HG03378 (cell line): ENCODE measurements at regions not wholly inside any gene's neighbourhood (a gene's known extent, or its start where the extent isn't known, plus 50 kb on each side); places are given as distances from the start of the nearest gene placed in this dataset.
"Not testable (repeated sequence)": the region's sequence is repeated elsewhere in the genome, so short reads cannot be mapped to it uniquely, and the experiment has no call there.

Source experiments
- ATAC-seq: cut with Tn5 transposase; IDR thresholded peaks from one replicate; pipeline ENCODE4 v1.9.1; 2021; ENCODE audit warnings: mild to moderate bottlenecking, moderate library complexity; ENCODE audit not compliant: unreplicated experiment

DNA sequence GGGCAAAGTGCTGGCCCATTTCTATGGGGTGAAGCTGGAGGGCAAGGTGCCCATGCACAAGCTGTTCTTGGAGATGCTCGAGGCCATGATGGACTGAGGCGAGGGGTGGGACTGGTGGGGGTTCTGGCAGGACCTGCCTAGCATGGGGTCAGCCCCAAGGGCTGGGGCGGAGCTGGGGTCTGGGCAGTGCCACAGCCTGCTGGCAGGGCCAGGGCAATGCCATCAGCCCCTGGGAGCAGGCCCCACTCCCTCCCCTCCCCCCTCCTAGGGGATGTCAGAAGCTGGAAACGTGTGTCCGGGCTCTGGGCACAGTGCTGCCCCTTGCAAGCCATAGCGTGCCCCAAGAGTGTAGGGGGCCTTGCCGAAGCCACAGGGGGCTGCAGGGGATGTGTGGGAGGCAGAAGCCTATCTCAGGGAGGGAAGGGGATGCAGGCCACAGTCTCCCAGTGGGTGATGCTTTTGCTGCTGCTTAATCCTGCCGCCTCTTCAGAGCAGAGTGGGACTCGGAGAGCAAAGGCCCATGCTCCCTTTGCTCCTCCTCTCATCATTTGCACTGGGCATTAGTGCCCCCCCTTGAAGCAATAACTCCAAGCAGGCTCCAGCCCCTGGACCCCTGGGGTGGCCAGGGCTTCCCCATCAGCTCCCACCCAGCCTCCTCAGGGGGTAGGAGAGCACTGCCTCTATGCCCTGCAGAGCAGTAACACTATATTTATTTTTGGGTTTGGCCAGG is 85.2 kb downstream of the MRPL57 start:
- ATAC-seq, result not testable (repeated sequence)

DNA sequence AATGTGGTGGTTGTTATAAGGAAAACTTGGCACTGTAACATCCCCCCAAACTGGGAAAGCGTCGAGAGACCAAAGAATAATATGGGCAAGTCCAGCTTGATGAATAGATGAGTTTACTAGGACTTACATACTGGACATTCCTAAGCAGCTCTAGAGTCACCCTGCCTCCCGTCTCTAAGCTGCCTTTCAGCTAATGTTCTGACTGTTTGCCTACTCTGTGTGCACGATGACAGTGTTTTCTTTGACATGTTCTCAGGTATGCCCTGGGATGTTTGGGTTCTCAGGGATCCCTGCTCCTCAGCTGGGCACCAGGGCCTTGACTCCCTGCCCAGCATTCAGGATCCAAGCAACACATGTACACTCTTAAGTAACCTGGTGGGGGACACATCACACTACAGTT is 87.5 kb downstream of the MRPL57 start:
- ATAC-seq, result not testable (repeated sequence)

DNA sequence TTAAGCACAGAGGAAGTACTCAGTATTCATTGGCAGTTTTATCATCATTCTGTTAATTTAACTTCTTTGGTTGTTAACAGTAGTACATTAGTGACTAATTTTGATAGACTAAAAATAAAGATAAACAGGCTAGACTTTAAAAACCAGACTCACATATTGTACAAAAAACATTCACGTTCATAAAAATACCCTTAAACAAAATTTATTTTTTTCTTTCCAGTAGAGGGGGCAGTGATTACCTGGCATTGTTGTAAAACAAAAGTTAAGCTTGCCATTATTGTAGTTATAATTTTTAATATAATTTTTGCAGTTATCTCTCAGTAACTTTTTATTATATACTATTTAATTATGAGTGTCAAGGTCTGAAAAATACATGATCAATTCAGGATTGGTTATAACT is 92.0 kb downstream of the MRPL57 start:
- ATAC-seq, result not testable (repeated sequence)

DNA sequence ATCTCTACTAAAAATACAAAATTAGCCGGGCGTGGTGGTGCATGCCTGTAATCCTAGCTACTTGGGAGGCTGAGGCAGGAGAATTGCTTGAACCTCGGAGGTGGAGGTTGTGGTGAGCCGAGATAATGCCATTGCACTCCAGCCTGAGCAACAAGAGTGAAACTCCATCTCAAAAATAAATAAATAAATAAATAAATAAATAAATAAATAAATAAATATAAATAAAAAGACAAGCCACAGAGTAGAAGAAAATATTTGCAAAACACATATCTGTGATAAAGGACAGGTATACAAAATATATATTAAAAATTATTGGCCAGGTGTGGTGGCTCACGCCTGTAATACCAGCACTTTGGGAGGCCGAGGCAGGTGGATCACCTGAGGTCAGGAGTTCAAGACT is 96.0 kb downstream of the MRPL57 start:
- ATAC-seq, result not testable (repeated sequence)

DNA sequence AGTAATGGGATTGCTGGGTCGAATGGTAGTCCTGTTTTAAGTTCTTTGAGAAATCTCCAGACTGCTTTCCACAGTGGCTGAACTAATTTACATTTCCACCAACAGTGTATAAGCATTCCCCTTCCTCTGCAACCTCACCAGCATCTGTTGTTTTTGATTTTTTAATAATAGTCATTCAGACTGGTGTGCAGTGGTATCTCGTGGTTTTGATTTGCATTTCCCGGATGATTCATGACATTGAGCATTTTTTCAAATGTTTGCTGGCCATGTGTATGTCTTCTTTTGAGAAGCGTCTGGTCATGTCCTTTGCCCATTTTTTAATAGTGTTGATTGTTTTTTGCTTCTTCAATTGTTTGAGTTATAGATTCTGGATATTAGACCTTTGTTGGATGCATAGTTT is 98.0 kb downstream of the MRPL57 start:
- ATAC-seq, result not testable (repeated sequence)

DNA sequence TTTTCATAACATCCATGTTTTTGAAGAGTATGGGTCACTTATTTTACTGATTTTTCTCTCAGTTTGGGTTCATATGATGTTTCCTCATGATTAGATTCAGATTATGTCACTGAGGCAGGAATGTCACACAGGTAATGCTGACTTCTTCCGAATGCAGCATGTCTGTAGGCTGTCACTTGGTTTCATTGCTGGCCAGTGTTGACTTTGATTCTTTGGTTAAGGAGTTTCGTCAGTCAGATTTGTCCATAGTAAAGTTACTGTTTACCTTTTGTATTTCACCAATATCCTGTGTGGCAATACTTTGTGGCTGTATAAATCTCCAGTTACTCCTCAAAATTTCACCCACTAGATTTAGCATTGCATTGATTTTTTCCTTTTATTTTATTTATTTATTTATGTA is 105.6 kb downstream of the MRPL57 start:
- no peak for ATAC-seq

DNA sequence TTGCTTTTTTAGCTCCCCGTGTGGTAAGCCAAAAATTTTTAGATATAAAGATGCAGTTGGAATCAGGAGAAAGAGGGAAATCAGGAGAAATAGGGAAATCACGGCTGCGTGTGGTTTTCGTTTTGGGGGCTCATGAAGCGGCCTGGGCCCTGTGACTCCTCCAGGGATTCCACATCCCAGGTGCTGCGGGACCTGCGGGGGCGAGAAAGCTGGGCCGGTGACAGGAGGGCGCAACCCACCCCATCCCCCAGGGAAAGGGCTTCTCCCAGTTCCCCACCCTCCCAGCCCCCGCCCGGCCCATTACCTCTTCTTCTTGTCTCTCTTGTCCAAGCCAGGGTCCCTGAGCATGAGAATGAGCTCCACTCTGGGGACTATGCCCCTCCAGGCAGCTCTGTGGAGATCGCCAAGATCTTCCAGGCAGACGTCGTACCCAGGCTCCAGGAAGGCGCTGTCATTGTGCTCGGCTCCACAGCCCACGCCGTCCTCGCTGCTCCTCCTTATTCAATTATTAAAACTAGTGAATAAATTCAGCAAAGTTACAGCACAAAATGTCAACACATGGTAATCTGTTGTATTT is 111.0 kb downstream of the MRPL57 start:
- no peak for ATAC-seq

DNA sequence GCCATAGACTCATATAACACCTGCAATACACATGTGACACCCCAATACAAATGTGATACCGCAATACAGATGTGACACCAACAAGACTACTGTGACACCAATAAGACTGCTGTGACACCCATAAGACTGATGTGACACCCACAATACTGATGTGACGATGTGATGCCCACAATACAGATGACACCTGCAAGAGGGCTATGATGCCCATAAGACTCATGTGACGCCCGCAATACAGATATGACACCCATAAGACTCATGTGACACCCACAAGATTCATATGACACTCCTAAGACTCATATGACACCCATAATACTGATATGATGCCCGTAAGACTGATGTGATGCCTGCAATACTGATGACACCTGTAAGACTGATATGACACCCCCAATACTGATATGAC is 113.0 kb downstream of the MRPL57 start:
- no peak for ATAC-seq

DNA sequence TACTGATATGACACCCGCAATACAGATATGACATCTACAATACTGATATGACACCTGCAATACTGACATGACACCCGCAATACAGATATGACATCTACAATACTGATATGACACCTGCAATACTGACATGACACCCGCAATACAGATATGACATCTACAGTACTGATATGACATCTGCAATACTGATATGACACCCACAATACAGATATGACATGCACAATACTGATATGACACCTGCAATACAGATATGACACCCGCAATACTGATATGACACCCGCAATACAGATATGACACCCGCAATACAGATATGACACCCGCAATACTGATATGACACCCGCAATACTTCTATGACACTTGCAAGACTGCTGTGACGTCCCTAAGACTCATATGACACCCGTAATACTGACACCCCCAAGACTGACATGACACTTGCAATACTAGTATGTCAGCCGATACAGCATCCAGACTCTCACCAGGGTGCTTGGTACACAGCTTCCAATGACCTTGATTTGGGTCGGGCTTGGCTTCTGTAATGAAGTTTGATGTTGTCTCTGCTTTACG is 114.1 kb downstream of the MRPL57 start:
- ATAC-seq, result not testable (repeated sequence)

DNA sequence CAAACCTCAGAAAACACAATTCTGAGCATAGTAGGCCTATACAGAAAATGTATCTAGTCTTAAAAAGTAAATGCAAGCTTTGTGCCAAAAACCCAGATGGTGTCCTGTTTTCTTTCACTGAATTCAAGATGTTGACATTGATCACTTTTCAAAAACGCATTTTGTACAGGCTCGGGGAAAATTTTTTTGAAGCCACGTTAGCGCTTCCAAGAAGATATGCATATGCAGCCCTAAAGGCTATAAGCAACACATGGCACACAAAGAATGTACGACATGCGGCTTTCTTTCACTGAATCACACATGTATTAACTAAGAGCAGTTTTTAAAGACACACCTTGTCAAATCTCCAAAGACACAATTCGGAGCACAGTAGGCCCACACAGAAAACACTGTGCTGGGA is 115.4 kb downstream of the MRPL57 start:
- no peak for ATAC-seq

DNA sequence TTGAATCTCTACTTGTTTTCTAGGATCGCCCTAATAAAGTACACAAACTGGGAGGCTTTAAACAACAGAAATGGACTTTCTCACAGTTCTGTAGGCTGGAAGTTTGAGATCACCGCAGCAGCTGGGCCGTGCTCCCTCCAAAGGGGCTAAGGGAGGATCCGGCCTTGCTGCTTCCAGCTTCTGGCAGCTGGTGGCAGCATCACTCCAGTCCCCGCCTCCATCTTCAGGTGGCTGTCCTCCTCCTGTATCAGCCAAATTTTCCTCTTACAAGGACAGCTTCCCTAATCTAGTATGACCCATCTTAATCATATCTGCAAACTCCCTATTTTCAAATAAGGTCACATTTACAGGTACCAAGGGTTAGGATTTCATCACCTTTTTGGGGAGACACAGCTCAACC is 120.5 kb downstream of the MRPL57 start:
- ATAC-seq, result peak; percentile 41

DNA sequence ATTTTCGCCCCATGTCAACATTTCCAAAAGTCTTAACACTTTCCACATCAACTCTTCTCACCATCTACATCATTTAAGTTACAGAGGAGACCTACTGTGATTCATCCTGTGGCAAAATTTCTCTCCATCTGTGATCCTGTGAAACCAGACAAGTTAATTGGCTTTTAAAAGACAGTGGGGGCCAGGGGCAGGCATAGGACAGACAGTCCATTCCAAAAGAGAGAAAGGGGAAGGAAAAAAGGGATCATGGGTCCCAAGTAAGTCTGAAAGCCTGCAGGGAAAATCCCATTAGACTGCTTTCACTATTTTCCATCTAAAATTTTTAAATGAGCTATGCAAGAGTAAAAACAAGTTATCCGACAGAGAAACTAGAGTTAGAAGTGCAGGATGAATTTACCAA is 121.0 kb downstream of the MRPL57 start:
- no peak for ATAC-seq

DNA sequence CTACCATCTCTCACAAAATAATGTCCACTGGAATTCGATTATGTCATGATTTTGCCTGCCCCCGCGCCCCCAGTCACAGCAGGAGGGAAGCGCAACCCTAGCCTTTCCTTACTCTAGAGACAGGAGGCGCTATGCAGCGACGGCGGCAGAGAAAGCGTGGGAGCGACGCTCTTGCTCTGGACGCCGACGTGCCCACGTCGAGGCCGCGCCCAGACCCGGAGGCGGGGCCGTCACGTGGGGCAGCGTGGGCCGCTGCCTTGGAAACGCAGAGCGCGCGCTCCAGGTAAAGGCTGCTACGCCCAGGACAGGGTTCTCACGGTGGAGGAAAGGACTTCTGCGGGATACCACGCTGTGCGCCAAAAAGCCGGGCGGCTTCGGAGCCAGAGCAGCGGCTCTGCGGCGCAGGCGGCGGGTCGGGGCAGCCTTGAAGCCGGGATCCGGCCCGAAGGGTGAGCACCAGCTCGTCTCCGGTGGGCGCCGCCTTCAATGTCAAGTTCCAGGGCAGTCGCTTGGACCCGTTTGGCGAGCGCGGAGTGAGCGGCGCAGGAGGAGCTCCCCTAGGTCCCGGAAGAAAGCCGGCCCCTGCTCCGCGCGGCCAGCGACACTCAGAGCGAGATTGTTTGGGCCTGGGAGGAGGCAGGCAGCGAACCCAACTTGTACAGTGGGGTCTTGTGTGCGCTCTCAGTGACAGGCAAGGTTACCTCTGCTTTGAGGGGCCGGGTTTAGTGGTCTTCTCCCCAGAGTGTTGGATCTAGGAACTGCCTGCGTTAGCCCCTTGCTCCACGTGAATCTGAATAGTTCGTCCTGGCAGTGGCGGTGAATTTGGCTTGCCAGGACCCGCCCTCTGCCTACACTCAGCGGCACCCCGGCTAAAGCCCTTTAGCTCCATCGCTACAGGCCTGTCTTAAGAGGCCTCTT is 121.7 kb downstream of the MRPL57 start:
- peak; percentile 83 for ATAC-seq

DNA sequence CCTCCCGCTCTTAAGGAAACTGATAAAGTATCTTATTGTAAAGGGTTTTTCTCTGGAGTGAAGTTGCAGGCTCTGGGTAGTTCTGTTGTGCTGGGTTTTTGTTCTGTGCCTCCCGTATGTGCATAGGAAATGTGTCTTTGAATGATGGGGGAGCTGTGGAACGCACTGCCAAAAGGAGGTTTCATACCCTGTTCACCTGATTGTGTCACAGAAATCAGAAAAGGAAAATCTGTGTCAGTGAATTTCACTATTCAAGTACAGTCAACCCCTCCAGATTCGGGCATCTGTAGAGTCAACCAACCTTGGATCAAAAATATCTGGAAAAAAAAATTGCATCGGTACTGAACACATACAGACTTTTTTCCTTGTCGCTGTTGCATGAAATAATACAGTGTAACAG is 127.8 kb downstream of the MRPL57 start:
- ATAC-seq, result no peak

DNA sequence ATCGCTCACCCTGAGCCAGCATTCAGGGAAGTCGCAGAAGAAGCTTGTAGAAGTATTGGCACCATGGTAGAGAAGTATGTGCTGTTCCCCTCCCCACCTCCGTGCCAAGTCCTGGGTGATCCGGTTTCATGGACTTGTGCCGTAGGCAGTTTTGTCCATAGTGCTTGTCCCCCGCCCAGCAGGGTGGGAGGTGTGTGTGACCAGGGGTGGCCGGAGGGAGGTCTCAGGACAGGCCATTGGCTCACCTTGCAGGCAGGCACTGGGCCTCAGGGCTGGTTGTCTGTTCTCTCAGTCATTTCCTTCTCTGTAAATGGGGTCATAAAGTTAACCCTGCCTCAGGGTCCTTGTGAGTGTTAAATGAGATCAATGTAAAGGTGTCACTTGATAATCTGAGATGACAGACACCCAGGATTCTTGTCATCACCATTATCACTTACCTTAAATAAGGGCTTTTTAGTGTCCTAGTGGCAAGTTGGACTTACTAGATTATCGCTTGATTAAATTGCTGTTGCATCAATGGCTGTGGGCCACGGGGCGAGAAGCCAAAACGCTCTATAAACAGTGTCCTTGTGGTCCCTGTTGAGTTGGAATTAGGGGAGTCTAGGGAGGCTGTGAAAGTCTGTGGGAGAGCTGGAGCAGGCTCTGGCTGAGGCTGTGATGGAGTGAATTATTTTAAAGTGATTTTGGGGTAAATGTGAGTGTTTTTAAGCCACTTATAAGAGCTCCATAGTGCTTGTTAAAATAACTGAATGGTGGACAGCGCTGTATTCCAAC is 130.0 kb downstream of the MRPL57 start:
- ATAC-seq, result not testable (repeated sequence)

DNA sequence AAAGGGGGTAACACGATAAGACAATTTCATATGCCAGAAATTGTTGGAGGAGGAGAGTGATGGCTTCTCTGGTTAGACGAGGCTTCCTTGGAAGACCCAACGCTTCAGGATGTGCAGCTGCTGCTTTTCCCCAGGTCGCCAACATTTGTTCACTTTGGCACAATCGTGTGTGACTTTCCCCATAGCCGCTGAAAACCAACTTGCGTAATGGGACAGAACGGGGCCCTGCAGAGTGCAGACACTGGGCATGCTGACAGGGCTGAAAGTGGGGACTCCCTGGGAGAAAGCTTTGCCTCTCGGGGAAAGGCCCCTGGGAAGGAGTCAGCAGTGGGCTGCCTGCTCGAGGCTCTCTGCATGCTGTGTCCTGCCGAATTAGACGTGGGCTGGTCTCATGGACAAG is 130.7 kb downstream of the MRPL57 start:
- ATAC-seq, result not testable (repeated sequence)

DNA sequence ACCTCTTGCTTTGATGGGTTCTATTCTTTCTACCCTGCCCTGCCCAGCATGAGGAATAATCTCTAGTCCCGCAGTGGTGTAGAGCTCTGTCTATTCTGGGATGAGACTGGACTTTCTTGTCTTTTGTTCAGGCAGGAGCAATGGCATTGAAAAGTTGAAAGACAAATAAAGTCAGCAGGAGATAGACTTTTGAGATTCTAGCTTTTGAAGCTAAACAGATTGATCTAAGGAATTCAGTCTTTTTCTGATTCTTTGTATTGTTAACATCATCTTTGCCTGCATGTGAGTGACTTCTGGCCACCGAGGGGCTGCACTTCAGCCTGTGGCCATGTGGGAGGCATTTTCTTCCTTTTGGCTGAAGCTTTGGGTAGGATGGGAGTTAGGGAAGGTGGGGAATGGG is 132.4 kb downstream of the MRPL57 start:
- no peak for ATAC-seq

DNA sequence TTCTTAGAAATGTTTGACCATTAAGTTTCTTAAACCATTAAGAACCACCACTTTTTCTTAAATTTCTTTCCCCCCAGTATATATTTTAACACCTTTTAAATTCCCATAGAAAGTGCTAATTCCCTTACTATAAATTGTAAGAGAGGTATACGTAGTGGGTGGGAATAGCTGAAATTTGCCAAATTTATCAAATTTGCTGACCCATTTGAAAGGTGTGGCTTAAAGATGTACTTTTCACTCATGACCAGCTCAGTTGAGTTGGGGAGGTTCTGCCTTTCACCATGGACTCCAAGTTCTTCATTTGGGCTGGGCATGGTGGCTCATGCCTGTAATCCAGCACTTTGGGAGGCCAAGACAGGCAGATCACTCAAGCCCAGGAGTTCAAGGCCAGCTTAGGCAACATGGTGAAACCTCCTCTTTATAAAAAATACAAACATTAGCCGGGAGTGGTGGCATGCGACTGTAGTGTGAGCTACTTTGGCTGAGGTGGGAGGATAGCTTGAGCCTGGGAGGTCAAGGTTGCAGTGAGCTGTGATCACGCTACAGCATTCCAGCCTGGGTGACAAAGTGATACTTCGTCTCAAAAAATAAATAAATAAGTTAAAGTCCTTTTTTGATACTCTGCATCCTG is 133.2 kb downstream of the MRPL57 start:
- no peak for ATAC-seq

DNA sequence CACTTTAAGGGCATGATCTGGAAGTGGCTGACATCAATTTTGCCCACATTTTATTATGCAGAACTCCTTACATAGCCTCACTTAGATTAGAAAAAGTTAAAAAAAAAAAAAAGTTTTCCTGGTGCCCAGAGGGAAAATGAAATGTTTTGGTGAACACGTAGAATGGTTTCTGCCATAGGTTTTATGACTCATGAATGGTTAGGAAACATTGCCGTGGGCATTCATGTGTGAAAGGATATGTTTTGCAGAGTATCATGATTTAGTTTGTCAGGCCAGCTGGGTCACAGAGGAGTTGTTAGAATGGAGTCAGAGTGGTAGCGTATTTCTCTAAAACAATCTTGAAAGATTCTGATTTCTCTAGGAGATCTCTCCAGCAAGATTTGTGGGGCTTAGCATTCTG is 133.8 kb downstream of the MRPL57 start:
- ATAC-seq, result no peak

DNA sequence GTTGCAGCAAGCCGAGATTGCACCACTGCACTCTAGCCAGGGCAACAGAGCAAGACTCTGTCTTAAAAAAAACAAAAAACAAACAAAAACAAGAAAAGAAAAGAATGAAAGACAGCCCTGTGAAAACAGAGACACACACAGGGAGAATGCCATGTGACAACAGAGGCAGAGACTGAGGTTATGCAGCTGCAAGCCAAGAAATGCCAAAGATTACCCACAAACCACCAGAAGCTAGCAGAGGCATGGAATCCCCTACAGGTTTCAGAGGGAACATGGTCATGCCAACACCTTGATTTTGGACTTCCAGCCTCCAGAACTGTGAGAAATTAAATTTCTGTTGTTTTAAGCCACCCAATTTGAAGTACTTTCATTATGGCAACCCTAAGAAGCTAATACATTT is 138.5 kb downstream of the MRPL57 start:
- ATAC-seq, result not testable (repeated sequence)
